ENCODE measurements at regions not wholly inside any gene's neighbourhood (a gene's known extent, or its start where the extent isn't known, plus 50 kb on each side); places are given as distances from the start of the nearest gene placed in this dataset.

DNA sequence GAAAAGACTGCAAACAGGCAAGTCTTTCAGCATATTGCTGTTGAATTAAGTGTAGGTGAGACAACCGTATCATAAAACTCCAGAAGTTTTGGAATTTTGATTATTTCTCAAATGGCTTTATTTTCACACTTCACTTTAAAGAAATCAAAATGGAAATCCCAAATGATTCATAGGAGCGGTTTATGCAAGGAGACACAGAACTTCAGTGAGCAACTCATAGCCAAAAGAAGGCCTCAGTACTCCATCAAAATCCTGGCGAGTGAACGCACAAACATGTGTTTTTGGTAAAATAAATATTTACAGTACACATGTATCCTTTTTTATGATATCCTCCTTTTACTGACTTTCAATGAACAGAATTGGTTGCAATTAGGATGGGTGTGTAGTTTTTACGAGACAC is 140.4 kb upstream of the APCDD1 start:
- DNase-seq (ENCODE audit: low spot score), result no peak

DNA sequence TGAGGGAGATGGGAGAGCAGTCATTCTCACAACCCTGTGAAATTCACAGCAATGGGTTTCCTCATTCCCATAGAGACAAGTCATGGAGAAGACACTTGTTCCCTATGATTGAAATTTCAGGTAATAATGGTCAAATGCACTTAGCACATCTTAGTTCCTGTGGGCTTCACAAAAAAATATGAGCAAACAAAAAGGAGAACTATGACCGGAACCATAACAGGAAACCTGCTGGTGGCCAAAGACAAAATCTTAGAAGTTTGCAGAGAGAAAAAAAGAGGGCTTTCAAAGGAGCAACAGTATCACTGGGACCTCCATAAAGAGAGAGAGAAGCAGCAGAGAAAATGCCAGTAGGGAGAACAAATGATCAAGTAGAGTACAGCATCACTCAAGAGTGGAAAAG is 138.9 kb upstream of the APCDD1 start:
- DNase-seq (ENCODE audit: low spot score), result no peak

DNA sequence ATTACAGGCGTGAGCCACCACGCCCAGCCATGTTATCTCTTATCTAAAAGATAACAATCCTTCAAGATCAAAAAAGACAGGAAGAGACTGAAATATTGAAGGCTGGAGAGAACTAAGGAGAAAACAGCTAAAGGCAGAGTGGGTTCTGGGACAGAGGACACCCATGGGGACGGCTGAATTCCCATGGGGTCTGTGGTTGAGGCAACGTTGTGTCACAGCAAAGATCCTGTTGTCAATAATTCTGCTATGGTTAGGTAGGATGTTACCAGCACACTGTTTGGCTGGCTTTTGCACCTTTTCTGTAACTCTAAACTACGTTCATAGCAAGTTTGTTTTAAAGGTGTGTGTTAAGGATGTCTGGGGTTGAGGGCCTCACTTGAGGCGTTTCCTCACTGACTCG is 137.7 kb upstream of the APCDD1 start:
- no peak for DNase-seq (ENCODE audit: low spot score)

DNA sequence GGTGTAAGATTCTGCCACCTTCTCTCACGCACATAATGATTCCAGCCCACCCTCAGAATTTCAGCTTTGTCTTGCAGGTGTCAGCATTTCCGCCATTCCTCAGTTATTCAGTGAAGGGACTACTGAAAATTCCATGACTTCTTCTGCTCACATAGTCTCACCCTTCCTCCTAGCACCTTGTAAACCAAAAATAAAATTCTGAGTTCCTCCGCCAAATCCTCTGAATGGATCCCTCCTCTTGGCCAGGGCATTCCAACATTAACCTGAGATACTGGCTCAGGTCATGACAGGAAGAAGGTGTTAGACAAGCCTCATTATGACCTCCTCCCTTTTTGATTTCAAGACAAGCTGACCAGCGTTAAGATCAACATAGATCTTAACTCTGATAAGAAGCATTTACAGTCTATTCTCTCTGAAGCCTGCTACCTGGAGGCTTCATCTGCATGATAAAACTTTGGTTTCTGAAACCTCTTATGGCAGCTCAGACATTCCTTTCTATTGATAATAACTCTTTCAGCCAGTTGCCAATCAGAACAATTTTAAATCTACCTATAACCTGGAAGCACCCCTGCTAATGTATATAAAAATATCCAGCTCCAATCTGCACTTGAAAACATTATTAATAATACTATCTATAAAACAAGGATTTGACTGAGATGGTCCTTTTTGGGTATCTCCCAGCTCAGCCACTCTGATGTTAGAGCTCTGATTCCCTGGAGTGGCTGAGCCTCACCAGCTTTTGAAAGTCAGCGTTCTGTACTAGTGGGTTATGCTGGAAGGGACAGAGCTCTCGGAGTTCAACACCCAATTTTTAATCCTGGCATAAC is 136.4 kb upstream of the APCDD1 start:
- no peak for DNase-seq (ENCODE audit: low spot score)

DNA sequence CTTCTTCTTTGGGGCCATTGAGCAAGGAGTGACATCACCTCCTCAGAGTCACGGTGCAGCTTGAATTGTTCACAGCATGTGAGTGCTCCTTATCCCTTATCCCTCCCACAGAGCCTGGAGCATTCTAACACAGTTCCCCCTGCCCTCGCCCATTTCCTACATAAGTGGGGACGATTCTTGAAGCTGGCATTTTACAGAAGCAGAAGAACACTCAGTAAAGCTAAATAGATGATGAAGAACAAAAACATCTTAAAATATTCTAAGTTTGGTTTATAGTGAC is 135.8 kb upstream of the APCDD1 start:
- DNase-seq (ENCODE audit: low spot score), result no peak

DNA sequence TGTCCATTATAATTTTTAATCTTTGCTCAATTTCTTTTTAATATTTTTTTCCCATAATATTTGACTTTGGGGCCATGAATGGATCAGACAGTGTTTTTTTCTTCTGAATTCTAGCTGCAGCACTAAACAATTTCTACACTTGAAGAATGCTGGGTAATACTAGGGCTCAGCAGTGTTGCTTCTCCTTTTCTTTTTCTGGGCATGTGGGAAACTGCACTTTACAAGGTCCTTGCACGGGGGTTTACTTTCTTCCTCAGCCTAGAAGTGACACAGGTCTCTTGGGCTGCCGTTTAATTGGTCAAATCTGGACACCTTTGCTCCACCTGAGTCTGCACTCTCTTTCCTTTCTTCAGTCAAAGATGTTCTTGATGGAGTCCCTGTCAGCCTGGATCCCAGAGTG is 135.4 kb upstream of the APCDD1 start:
- no peak for DNase-seq (ENCODE audit: low spot score)

DNA sequence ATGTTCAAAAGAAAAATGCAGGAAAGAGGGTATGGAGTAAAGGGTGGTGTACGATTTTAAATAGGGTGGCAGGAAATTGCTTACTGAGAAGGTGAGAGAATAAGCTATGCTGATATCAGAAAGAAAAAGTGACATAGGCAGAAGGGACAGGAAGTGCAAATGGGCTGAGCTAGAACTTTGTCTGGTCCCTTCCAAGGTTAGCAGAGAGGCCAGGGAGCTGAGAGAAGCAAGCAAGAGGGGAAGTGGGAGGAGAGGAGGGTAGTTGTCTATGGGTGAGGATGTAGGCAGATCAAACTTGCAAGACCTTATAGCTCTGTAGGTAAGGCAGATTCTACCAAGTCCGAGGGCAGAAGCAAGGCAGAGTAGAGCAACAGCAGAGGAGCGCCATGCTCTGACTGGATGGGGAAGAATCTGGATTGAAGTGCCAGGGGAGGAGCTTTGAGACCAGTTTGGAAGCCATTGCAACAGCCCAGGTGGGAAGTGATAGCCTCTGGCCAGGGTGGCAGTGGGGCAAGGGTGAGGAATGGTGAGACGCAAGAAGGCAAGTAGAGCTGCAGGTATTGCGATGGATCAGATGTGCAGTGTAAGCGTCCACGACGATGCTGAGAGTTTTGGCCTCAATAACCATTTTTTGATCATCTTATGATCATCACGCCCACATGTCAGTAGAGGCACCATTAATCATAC is 134.4 kb upstream of the APCDD1 start:
- DNase-seq (ENCODE audit: low spot score), result no peak

DNA sequence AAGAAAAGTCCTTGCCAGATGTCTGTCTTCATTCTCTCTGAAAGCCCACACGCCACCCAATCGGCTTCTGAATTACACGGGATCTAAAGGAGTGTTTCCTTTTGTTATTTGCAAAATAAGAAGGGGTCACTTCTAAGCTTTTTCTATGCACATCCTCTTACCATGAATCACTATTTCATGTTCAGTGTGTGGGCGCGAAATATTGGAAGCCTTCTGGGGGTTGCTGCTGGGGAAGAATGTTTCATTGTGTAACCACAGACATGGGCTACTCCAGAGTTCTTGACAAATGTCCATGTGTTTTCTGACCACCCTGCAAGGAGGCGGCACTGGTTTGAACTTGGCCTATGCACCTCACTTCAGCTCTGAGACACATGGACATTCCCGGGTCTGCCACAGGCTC is 133.6 kb upstream of the APCDD1 start:
- DNase-seq (ENCODE audit: low spot score), result no peak

DNA sequence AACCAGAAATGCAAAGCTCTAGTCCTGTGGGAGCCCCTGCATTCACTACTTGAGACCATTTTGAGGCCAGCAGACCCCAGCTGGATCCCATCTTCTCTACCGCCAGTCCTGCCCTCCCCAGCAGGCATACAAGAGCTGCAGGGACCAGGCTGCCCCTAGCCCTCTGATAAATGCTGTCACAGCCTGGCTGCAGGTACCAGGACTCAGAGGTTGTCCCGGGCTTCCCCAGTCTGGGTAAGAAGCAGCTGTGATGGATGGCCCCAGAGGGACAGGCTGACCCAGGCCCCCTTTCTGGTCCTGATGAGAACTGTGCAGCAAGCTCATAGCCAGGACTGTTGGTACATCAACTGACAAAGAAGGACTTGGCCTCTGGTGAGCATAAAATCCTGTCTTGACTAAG is 132.9 kb upstream of the APCDD1 start:
- DNase-seq (ENCODE audit: low spot score), result no peak

DNA sequence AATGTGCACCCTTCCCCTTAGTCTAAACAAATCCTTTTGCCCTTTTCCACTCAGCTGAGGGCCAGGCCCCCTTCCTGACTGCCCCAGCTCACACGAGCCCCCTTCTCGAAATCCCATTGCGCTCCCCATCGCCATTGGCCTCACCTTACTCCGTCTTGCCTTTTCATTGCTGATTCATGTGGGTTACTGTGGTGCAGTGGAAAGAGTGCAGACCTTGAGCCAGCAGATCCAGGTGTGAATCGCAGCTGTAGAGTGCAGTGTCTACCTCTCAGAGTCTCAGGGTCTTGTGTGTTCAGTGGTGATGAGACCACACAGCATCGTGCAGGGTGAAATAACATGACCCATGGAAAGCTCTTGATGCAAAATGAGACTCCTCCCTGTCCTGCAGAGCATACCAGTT is 132.4 kb upstream of the APCDD1 start:
- DNase-seq (ENCODE audit: low spot score), result no peak

DNA sequence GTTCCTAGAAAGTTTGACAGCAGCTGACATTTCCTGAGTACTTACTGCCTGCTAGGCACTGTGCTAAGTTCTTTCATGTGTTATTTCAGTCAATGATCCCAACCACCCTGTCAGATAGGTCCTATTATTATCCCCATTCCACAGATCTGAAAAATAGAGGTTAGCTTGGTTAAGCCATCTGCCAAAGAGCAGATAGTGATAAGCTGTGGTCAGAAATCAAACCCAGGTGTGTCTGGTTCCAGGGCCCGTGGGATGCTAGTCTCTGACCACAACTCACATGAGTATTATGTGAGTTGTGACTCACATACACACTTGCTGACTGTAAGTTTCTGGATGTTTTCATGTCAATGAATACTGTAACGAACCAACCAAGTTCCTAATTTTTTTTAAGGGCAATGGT is 132.0 kb upstream of the APCDD1 start:
- no peak for DNase-seq (ENCODE audit: low spot score)

DNA sequence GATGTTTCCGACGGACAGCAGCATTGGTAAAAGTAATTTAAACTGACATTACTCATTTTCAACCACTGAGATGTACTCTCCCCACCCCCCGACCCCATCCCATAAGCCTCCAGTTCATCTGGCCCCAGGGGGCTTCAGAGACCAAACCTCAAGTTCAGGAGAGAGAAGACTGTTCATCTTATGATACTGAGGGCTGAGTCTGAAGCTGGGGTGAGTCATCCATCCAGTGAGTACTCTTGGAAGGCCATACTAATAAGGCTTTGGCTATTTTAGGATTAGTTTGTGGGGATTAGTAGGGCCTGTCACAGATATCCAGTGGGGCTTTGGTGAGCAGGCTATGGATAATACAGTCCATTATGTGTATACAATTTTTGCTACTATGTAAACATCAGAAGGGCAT is 125.3 kb upstream of the APCDD1 start:
- no peak for DNase-seq (ENCODE audit: low spot score)

DNA sequence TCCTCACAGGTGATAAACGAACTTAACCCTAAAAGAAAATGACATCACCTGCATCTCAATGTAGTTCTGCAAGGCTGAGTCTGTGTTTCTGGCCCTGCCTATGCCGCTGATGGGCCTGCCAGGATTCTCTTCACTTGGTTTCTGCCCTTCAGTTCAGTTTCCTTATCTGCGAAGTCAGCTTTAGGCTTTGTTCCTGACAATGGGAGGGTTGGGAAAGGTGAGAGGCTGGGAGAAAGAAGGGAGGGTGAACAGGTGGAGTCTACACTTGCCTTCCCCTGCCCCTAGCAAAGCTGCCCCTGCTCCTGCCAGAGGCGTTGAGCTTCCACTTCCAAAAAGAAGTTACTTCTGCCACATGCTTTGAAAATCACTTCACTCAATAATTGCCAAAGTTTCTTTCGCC is 124.0 kb upstream of the APCDD1 start:
- DNase-seq (ENCODE audit: low spot score), result no peak

DNA sequence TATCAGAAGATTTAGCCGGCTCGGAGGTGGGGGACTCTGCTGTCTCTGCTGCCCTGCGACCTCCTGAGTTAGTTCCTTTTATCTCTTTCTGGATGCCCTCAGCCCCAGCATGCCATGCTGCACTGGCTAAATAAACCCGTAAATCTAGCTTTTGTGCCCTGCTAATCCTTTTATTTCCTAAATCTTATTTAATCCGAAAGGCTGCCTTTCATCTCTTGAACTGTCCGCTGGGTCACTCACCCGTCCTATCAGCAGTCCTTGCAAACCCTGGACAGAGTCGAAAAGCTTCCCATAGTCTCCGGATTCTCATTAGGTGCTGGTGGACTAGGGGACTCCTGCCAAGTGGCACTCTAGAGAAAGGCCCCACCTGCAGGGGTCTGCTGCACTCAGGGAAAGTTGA is 122.0 kb upstream of the APCDD1 start:
- no peak for DNase-seq (ENCODE audit: low spot score)

DNA sequence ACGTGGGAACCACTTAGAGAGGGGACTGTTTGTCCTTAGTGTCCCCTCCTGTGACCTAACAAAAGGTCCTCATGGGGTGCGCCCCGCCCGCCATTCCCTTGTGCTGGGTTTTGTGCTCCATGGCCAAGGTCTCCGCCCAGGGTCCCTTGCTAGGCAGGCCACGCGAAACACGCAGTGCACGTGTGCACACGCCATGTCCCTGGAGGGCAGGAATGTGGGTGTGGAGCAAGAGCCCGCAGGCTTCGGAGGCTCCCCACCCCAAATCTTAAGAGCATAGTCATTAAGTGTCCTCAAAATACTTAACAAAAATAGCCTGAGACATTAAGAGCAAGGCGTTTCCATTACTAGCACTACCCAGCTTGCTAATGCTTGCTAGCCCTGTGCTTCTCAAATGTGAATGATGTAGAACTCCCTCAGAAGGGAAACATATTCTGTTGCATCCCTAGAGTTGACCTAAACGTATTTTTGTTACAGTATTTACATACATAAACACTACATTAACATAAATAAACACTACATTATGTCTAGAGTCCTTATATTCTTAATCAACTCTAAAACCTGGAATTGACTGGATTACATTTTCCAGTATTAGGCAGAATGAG is 117.6 kb upstream of the APCDD1 start:
- no peak for DNase-seq (ENCODE audit: low spot score)

DNA sequence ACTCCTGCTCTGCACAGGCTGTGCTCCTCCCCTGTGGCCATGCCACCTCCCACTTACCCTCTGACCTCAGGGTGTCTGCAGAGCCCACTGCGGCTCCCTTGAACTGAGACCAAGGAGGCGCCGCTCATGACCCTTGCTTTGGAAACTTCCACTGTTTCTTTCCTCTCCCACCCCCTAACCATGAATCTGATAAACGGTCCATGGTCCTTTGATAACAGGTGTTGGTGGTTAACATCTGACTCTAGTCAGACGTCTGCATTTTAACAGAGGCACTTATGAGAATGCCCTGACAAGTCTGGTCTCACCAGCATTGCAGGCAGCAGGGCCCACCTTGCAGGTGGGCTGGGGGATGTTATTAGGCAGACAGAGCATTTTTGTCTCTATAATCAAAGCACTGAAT is 113.6 kb upstream of the APCDD1 start:
- DNase-seq (ENCODE audit: low spot score), result no peak

DNA sequence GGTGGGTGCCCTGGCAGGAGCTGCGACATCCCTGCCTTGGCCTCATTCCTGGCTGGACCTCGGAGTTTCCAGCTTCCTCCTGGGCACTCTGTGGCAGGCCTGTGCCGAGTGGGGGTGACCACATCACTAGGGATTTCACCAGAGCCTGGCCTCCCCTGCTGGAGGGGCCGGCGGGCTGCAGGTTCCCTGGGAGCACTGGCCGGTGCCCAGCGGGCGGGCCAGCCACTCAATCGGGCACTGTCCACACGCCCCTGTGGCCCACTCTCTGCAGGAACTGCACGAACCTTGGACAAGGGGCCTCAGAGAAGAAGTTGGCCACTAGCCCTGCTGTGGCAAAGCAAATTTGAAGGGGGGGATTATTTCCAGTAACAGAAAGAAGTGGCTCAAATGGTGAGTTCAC is 110.7 kb upstream of the APCDD1 start:
- no peak for DNase-seq (ENCODE audit: low spot score)

DNA sequence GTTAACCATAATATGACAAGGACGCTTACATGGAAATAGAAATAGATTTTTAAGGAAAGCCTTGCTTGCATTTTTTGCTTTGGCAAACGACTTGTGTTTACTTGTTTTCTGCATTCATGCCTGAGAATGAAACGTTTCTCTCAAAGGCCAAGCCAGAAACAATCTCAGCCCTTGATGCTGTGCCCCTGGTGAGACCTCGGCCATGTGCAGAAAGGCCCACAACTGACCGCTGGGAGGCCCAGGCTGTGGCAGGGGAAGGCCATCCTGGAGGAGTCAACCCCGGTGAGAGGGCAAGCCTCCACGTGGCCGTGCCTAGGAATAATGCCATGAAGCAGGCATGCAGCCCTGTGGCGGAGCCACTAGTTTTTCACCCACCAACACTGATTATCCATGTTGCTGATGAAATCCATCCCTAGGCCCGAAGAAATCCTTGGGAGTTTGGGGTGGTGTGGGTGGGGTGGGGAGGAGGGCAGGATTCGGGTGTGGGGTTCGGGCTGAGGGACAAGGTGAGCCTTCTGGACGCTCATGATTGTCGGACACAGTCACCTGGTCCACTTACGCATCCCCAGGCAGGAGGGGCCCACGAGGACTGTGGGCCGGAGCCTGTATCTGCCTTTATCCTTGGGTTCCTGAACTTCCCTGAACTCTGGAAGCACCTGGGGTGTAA is 107.6 kb upstream of the APCDD1 start:
- DNase-seq (ENCODE audit: low spot score), result no peak

DNA sequence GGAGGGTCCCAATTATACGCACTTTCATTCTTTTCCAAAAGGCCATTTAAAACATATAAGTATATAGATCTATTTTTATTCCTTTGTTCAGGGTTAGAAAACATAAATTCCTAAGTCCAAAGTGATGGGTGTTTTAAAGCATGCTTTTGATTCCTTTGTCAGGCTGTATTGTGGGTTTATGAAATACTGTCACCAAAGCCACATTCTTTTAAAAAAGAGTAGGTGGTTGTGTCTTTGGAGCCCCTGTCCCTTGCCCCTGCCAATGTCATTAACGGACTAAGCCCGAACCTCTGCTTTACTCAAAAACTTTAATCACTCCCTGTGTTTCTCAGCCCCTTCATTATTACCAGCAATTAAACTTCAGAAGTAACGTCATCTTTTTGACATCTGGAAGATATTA is 104.9 kb upstream of the APCDD1 start:
- DNase-seq (ENCODE audit: low spot score), result no peak

DNA sequence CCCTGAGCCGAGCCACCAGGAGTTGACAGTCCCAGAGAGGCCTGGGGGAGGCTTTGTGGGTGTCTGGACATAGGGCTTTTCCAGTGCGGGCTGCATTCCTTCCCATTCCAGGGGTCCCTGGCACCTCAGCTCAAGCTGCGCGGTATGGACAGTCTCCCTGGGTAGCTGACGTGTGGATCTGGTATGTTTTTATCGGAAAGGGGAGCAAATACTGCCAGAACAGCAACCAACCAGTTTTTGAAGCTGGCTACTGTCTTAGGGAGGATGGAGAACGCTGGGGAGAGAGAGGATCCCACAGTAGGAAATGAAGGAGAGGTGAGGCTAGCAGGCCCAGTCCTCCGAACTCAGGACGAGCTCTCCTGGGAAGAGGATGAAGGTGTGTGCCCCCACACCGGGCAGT is 103.8 kb upstream of the APCDD1 start:
- no peak for DNase-seq (ENCODE audit: low spot score)

DNA sequence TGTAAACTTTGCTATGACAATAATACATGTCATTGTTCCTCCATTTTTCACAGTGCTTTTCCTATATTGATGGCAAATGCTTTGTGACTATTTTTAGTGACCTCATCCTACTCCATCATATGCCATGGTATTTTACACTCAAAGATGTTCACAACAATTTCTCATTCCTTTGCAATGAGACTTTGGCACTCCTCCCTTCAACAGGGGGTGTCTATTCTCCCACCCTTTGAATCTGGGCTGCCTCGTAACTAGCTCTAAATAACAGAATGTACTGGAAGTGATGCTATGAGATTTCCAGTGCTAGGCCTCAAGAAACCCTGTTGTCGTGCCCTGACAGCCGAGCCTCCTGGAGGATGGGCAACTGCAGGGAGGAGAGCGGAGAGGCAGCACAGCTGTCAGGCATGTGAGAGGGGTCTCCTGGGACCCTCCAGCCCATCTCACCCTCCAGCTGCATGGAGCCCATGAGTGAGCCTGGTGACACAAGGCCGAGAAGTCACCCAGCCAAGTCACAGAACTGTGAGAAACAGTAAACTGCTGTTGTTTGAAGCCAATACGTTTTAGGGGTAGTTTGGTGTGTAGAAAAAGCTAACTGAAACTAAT is 103.1 kb upstream of the APCDD1 start:
- no peak for DNase-seq (ENCODE audit: low spot score)

DNA sequence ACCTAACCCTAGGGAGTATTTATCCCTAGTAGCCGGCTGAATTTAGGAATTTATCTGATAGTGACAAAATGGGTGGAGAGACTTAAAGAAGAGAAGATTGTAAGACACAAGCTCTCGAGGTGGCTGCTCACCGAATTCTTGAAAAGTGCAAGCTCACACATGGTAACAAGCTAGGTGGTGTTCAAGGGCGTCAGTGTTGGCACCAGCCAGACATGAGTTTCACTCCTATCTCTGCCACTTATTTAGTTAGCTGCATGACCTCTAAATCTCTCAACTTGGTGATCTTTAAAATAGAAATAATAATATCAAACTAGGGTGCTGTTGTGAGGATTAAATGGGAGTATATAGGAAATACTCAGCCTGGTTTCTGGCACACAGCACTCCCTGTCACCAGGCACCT is 102.6 kb upstream of the APCDD1 start:
- DNase-seq (ENCODE audit: low spot score), result no peak

DNA sequence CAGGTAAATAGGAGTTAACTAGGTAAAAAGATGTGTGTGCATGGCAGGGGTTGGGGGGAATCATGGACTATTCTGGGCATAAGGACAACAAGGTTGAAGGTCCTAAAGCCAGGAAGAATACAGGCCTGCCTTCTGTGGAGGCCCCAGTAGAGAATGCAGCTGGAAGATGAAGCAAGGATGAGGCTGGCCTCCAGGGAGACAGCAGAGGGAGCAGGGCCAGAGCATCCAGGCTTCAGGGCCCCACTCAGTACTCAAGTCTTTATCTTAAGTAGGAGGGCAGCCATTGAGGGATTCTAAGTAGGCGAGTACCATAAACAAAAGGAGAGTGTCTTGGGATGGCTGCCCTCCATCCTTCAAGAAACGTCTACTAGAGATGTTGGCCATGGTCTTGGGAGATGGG is 101.8 kb upstream of the APCDD1 start:
- no peak for DNase-seq (ENCODE audit: low spot score)
